ENCODE measurements at regions not wholly inside any gene's neighbourhood (a gene's known extent, or its start where the extent isn't known, plus 50 kb on each side); places are given as distances from the start of the nearest gene placed in this dataset.

GRCh38 chr13:103282571-103283450, 216.6 kb upstream of the SLC10A2 start:
- Histone ChIP-seq H3K4me3 (ENCODE audit: low read depth, low read length) (peak overlapping the region; percentile 7), H3K27ac (peak overlapping the region; percentile 87), H3K27me3 (replicated peaks) (no peaks in the 10 kb centered on the region), H3K36me3 (replicated peaks) (no peaks in the 10 kb centered on the region)
- no peak for TF ChIP-seq CTCF (IDR thresholded peaks at IDR 0.05; ENCODE audit: low read depth, low read length, missing control alignments)
- in situ Hi-C loops (cut with HindIII; ENCODE audit: low pct_ligation_motif_present, low sequenced_read_pairs), result no loop called here
- peak; percentile 93 for DNase-seq

GRCh38 chr13:103277959-103278694, 211.9 kb upstream of the SLC10A2 start:
- TF ChIP-seq CTCF (IDR thresholded peaks at IDR 0.05; ENCODE audit: low read depth, low read length, missing control alignments), result no peak
- Histone ChIP-seq H3K36me3 (replicated peaks) (no peaks in the 10 kb centered on the region), H3K4me3 (ENCODE audit: low read depth, low read length) (no peak overlapping the region), H3K27me3 (replicated peaks) (no peaks in the 10 kb centered on the region), H3K27ac (no peak overlapping the region)
- in situ Hi-C loops (cut with HindIII; ENCODE audit: low pct_ligation_motif_present, low sequenced_read_pairs), result no loop called here
- DNase-seq, result no peak

- Histone ChIP-seq H3K27me3 (replicated peaks) (no peaks in the 10 kb centered on the region), H3K27ac (no peak overlapping the region), H3K36me3 (replicated peaks) (no peaks in the 10 kb centered on the region), H3K4me3 (ENCODE audit: low read depth, low read length) (no peak overlapping the region)
- no peak for DNase-seq
- no peak for TF ChIP-seq CTCF (IDR thresholded peaks at IDR 0.05; ENCODE audit: low read depth, low read length, missing control alignments)
- in situ Hi-C loops (cut with HindIII; ENCODE audit: low pct_ligation_motif_present, low sequenced_read_pairs), result no loop called here
Observed at GRCh38 chr13:103276775-103277498, 210.7 kb upstream of the SLC10A2 start.

- no peak overlapping the region for H3K4me3 ChIP-seq (ENCODE audit: low read depth, low read length)
- in situ Hi-C loops (cut with HindIII; ENCODE audit: low pct_ligation_motif_present, low sequenced_read_pairs), result no loop called here
- no peak overlapping the region for H3K27ac ChIP-seq
- no peak for DNase-seq
- no peak for TF ChIP-seq CTCF (IDR thresholded peaks at IDR 0.05; ENCODE audit: low read depth, low read length, missing control alignments)
- H3K27me3 ChIP-seq (replicated peaks), result no peaks in the 10 kb centered on the region
- H3K36me3 ChIP-seq (replicated peaks), result no peaks in the 10 kb centered on the region
Observed at GRCh38 chr13:103275722-103276121, 209.5 kb upstream of the SLC10A2 start.

GRCh38 chr13:103275081-103275480, 208.9 kb upstream of the SLC10A2 start:
- no peak for DNase-seq
- in situ Hi-C loops (cut with HindIII; ENCODE audit: low pct_ligation_motif_present, low sequenced_read_pairs), result no loop called here
- no peak for TF ChIP-seq CTCF (IDR thresholded peaks at IDR 0.05; ENCODE audit: low read depth, low read length, missing control alignments)
- Histone ChIP-seq H3K27me3 (replicated peaks) (no peaks in the 10 kb centered on the region), H3K36me3 (replicated peaks) (no peaks in the 10 kb centered on the region), H3K4me3 (ENCODE audit: low read depth, low read length) (no peak overlapping the region), H3K27ac (no peak overlapping the region)

All from brain microvascular endothelial cell (primary cell).